ENCODE measurements at regions not wholly inside any gene's neighbourhood (a gene's known extent, or its start where the extent isn't known, plus 50 kb on each side); places are given as distances from the start of the nearest gene placed in this dataset.

DNA sequence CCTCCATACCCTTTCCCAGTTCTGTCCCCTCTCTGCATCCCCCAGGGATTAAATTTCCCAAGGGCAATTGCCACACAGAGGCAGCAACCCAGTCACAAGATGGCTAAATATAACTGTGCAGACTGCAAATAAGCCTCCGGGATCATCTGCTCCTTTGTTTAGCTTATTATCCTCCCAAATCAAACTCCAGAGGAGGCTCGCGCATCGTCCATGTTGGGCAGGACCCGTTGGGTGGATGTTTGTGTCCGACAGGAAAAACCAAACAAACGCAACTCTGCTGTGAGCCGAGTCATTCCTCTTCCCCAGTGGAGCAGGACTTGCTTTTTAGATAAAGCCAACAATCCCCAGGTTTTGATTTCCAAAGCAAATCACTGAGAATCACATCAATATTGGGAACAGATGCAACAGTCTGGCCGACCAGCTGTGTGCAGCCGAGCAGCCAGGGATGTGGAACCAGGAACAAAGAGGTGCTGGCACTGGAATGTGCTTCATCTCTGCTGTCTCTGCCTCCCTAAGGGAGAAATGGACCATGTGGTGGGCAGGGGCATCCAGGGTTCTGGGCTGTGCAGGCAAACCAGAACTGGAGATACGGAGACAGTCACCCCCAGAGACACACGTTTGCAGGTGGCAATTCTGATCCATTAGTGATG lies 89.8 kb downstream of the PTTG1 start:
- no peak for DNase-seq (ENCODE audit: low read depth)
